HEK293 (cell line): ENCODE measurements at regions not wholly inside any gene's neighbourhood (a gene's known extent, or its start where the extent isn't known, plus 50 kb on each side); places are given as distances from the start of the nearest gene placed in this dataset.

Experiments used
- CTCF ChIA-PET: fragments of 350-600 bp; formaldehyde crosslinking; extraction: SDS; loops from one replicate; lab custom pipeline; 2021; ENCODE audit warnings: antibody characterized with exemption; lab: Yijun Ruan, JAX
- POLR2A ChIA-PET: fragments of 300-600 bp; formaldehyde crosslinking; extraction: SDS; loops from one replicate; lab custom pipeline; 2020; ENCODE audit warnings: antibody characterized with exemption, inconsistent platforms; lab: Yijun Ruan, JAX
- H3K27ac ChIP-seq: fragments of 200-500 bp; sonication (Bioruptor generic); 2 replicates; pipeline ENCODE4 v1.5.1; 2014; ENCODE audit warnings: low read depth, low read length, control low read depth, inconsistent platforms; ENCODE audit errors: extremely low read depth
- H3K36me3 ChIP-seq, 2 experiments: fragments of 200-500 bp in 1 of 2; sonication (Bioruptor generic) in 1 of 2; 1 replicate in 1 of 2; 2 replicates in 1 of 2; pipeline ENCODE4 v1.5.1; 2014 to 2017; ENCODE audit warnings: inconsistent platforms in 2 of 2, low read length in 2 of 2; ENCODE audit not compliant: control insufficient read depth in 2 of 2, insufficient read depth in 1 of 2
- H3K4me1 ChIP-seq: fragments of 200-500 bp; sonication (Bioruptor generic); 2 replicates; pipeline ENCODE4 v1.5.1; 2014; ENCODE audit warnings: mild to moderate bottlenecking, low read length, inconsistent platforms; ENCODE audit not compliant: control insufficient read depth, insufficient read depth
- H3K4me3 ChIP-seq: 2 replicates; pipeline ENCODE4 v1.5.1; 2011; ENCODE audit warnings: low read depth, mild to moderate bottlenecking, control low read depth, low read length, moderate library complexity
- H3K9me3 ChIP-seq: fragments of 200-500 bp; sonication (Bioruptor generic); 2 replicates; pipeline ENCODE4 v1.5.1; 2014; ENCODE audit warnings: low read depth, low read length, inconsistent platforms; ENCODE audit not compliant: control insufficient read depth, insufficient read depth
- GFI1B ChIP-seq: fragments of 450-650 bp; formaldehyde crosslinking; IDR thresholded peaks from 2 replicates; pipeline ENCODE4 v1.5.1; 2016; ENCODE audit warnings: missing biosample characterization, missing genetic modification characterization
- GLIS1 ChIP-seq: fragments of 450-650 bp; formaldehyde crosslinking; IDR thresholded peaks from 2 replicates; pipeline ENCODE4 v1.5.1; 2016; ENCODE audit warnings: missing biosample characterization, missing genetic modification characterization
- HOXD13 ChIP-seq: sonication (generic); formaldehyde crosslinking; IDR thresholded peaks from 2 replicates; pipeline ENCODE4 v1.8.0; 2022; ENCODE audit warnings: missing genetic modification reagents, borderline replicate concordance
- INSM2 ChIP-seq: fragments of 450-650 bp; formaldehyde crosslinking; IDR thresholded peaks from 2 replicates; pipeline ENCODE4 v1.5.1; 2016; ENCODE audit warnings: missing biosample characterization, missing genetic modification characterization
- KLF16 ChIP-seq: fragments of 450-650 bp; formaldehyde crosslinking; IDR thresholded peaks from 2 replicates; pipeline ENCODE4 v1.5.1; 2017; ENCODE audit warnings: missing biosample characterization, missing genetic modification characterization
- SETDB1 ChIP-seq: IDR thresholded peaks from one replicate; pipeline ENCODE4 v1.6.1; 2017; ENCODE audit warnings: mild to moderate bottlenecking, low read length, moderate library complexity, mixed read lengths; ENCODE audit not compliant: insufficient read length
- YY2 ChIP-seq: fragments of 450-650 bp; formaldehyde crosslinking; IDR thresholded peaks from 2 replicates; pipeline ENCODE4 v1.5.1; 2016; ENCODE audit warnings: missing biosample characterization, missing genetic modification characterization
- ZBTB17 ChIP-seq: fragments of 450-650 bp; formaldehyde crosslinking; IDR thresholded peaks from 2 replicates; pipeline ENCODE4 v1.5.1; 2016; ENCODE audit warnings: missing biosample characterization, missing genetic modification characterization
- ZBTB20 ChIP-seq: fragments of 450-650 bp; formaldehyde crosslinking; IDR thresholded peaks from 2 replicates; pipeline ENCODE4 v1.5.1; 2016; ENCODE audit warnings: missing biosample characterization, missing genetic modification characterization
- ZBTB21 ChIP-seq: fragments of 450-650 bp; formaldehyde crosslinking; IDR thresholded peaks from 2 replicates; pipeline ENCODE4 v1.5.1; 2017; ENCODE audit warnings: missing biosample characterization, missing genetic modification characterization
- ZBTB44 ChIP-seq: fragments of 450-650 bp; IDR thresholded peaks from 2 replicates; pipeline ENCODE4 v1.5.1; 2018; ENCODE audit warnings: missing biosample characterization, mild to moderate bottlenecking, missing genetic modification characterization
- ZNF112 ChIP-seq: fragments of 450-650 bp; formaldehyde crosslinking; IDR thresholded peaks from 2 replicates; pipeline ENCODE4 v1.5.0; 2017; ENCODE audit warnings: missing biosample characterization, missing genetic modification characterization
- ZNF114 ChIP-seq: fragments of 450-650 bp; formaldehyde crosslinking; IDR thresholded peaks from 2 replicates; pipeline ENCODE4 v1.5.0; 2017; ENCODE audit warnings: missing biosample characterization, missing genetic modification characterization
- ZNF121 ChIP-seq: fragments of 450-650 bp; formaldehyde crosslinking; IDR thresholded peaks from 2 replicates; pipeline ENCODE4 v1.5.1; 2016; ENCODE audit warnings: missing biosample characterization, missing genetic modification characterization
- ZNF175 ChIP-seq: fragments of 450-650 bp; formaldehyde crosslinking; IDR thresholded peaks from 2 replicates; pipeline ENCODE4 v1.5.1; 2016; ENCODE audit warnings: missing biosample characterization, missing genetic modification characterization
- ZNF2 ChIP-seq: fragments of 450-650 bp; formaldehyde crosslinking; IDR thresholded peaks from 2 replicates; pipeline ENCODE4 v1.5.1; 2016; ENCODE audit warnings: missing biosample characterization, missing genetic modification characterization
- ZNF239 ChIP-seq: fragments of 450-650 bp; formaldehyde crosslinking; IDR thresholded peaks from 2 replicates; pipeline ENCODE4 v1.5.1; 2016; ENCODE audit warnings: missing biosample characterization, missing genetic modification characterization
- ZNF302 ChIP-seq: fragments of 450-650 bp; formaldehyde crosslinking; IDR thresholded peaks from 2 replicates; pipeline ENCODE4 v1.5.1; 2016; ENCODE audit warnings: missing biosample characterization, missing genetic modification characterization, low read depth
- ZNF335 ChIP-seq: fragments of 450-650 bp; formaldehyde crosslinking; conservative IDR thresholded peaks from 2 replicates; pipeline ENCODE4 v1.5.1; 2016; ENCODE audit warnings: missing biosample characterization, missing genetic modification characterization
- ZNF354C ChIP-seq: fragments of 450-650 bp; formaldehyde crosslinking; IDR thresholded peaks from 2 replicates; pipeline ENCODE4 v1.5.1; 2016; ENCODE audit warnings: missing biosample characterization, missing genetic modification characterization, low read depth, borderline replicate concordance
- ZNF37A ChIP-seq: fragments of 450-650 bp; IDR thresholded peaks from 2 replicates; pipeline ENCODE4 v1.5.1; 2018; ENCODE audit warnings: missing biosample characterization, missing genetic modification characterization
- ZNF530 ChIP-seq: fragments of 450-650 bp; formaldehyde crosslinking; IDR thresholded peaks from 2 replicates; pipeline ENCODE4 v1.5.1; 2016; ENCODE audit warnings: low read depth, missing biosample characterization, missing genetic modification characterization
- ZNF555 ChIP-seq: fragments of 450-650 bp; formaldehyde crosslinking; conservative IDR thresholded peaks from 2 replicates; pipeline ENCODE4 v1.5.1; 2017; ENCODE audit warnings: missing biosample characterization, mild to moderate bottlenecking, missing genetic modification characterization, inconsistent platforms
- ZNF560 ChIP-seq: fragments of 450-650 bp; formaldehyde crosslinking; IDR thresholded peaks from 2 replicates; pipeline ENCODE4 v1.5.1; 2017; ENCODE audit warnings: missing biosample characterization, missing genetic modification characterization, borderline replicate concordance
- ZNF623 ChIP-seq: fragments of 450-650 bp; formaldehyde crosslinking; IDR thresholded peaks from 2 replicates; pipeline ENCODE4 v1.5.1; 2016; ENCODE audit warnings: missing biosample characterization, missing genetic modification characterization
- ZNF624 ChIP-seq: fragments of 450-650 bp; formaldehyde crosslinking; IDR thresholded peaks from 2 replicates; pipeline ENCODE4 v1.5.1; 2017; ENCODE audit warnings: missing biosample characterization, missing genetic modification characterization
- ZSCAN16 ChIP-seq: fragments of 450-650 bp; formaldehyde crosslinking; IDR thresholded peaks from 2 replicates; pipeline ENCODE4 v1.5.1; 2016; ENCODE audit warnings: missing biosample characterization, missing genetic modification characterization
- TF ChIP-seq, protein P1 (sequence below): fragments of 450-650 bp; formaldehyde crosslinking; IDR thresholded peaks from 2 replicates; pipeline ENCODE4 v1.5.1; 2017; ENCODE audit warnings: missing biosample characterization, missing genetic modification characterization

DNA sequence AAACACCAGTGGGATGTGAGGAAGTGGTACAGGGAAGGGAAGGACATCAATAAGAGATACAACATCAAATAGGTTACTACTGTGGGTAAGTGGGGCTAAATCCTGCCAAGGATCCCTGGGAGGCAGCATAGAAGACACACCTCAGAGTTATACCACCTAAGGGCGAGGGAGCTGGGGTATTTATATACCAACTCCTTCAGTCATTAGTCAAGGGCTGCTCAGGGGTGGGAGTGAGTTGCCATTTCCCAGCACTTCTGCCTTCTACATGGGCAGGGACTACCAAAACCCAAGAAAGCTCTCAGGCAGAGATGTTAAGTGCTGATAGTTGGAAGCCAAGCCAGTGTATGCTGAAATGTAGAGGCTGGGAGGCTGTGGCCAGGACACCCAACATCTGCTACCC lies 57.5 kb upstream of the MARCHF10 start:
- no peaks in the 10 kb centered on the region for H3K4me1 ChIP-seq
- peak; percentile 89 for TF ChIP-seq ZNF37A (tag by site-specific recombination)
- no peak for TF ChIP-seq ZNF175
- TF ChIP-seq, all 188 proteins: peak for 1
- no peaks in the 10 kb centered on the region for H3K36me3 ChIP-seq
- CTCF ChIA-PET = interaction anchor here (0.5 kb wide), 1 partner anchor 22 kb away, joined by 3 read pairs; no protein-coding TSS in a partner anchor
- no peak overlapping the region for H3K4me3 ChIP-seq
- H3K27ac ChIP-seq = no peak overlapping the region
- H3K9me3 ChIP-seq = no peaks in the 10 kb centered on the region
- POLR2A ChIA-PET = no interaction called here

- TF ChIP-seq INSM2 (tag by site-specific recombination) = no peak
- no peak for TF ChIP-seq ZNF354C (tag by site-specific recombination)
- no peak for TF ChIP-seq ZNF2 (tag by site-specific recombination)
- no peak for TF ChIP-seq ZNF624 (tag by site-specific recombination)
- no peak for TF ChIP-seq GFI1B
- no peak for TF ChIP-seq KLF16
- TF ChIP-seq ZNF239 (tag by site-specific recombination) = no peak
- TF ChIP-seq ZBTB17 (tag by site-specific recombination) = no peak
- TF ChIP-seq ZBTB20 = no peak
- no peak for TF ChIP-seq YY2 (tag by site-specific recombination)
- no peak for TF ChIP-seq ZNF114 (tag by site-specific recombination)
- no peak for TF ChIP-seq HOXD13 (CRISPR knock-in tag)
- no peak for TF ChIP-seq ZNF560 (tag by site-specific recombination)
- TF ChIP-seq ZBTB44 (tag by site-specific recombination) = no peak
- TF ChIP-seq ZNF530 (tag by site-specific recombination) = no peak
- no peak for TF ChIP-seq ZBTB21 (tag by site-specific recombination)
- no peak overlapping the region for H3K27ac ChIP-seq
- H3K9me3 ChIP-seq = no peaks in the 10 kb centered on the region
- H3K4me3 ChIP-seq = no peak overlapping the region
- H3K4me1 ChIP-seq = no peaks in the 10 kb centered on the region
- POLR2A ChIA-PET = no interaction called here
- no peaks in the 10 kb centered on the region for H3K36me3 ChIP-seq
- CTCF ChIA-PET = interaction anchor here (0.6 to 0.9 kb wide), 2 partner anchors 383 to 545 kb away, joined by 3 to 4 read pairs; no protein-coding TSS in a partner anchor
These were observed 54.1 kb upstream of the MARCHF10 start for GRCh38 chr17:62862251-62862650.

DNA sequence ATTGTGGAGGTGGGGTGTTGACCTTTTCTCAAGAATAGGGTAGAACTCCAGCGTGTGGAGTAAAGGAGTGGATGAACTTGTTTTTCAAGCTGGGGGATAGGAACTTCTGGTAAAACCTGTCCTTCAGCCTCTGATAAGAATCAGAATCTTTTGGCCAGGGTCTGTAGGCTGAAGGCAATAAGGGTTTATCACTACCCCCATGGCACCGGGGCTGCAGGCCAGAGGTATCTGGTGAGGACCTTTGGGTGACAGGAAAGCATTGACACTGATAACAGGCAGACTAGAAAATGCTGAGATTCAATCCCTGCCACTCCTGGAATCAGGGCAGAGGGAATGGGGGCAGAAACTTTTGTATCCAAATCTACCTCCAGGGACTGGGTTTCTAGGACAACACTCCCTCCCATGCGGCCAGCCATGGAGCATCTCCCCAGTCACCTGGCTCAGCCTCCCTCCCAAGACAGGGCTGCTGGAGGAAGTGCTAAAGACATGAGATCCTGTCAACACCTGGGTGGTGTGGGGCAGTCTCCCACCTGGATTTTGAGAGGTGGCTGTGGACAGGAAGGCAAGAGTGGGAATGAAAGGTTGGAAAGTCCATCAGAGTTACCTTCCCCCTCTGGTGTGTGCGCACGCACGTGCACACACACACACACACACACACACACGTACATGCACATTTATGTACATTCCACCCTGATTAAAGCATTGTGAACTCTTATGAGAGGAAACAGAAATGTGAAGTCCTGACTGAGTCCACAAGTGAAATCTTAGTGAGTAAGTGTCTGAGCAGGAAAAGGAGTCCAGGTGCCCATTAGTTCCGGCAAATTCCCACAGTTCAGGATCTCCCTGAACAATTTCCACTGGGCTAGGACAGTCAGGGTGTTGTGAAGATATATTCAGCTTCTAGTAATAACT lies 53.1 kb upstream of the MARCHF10 start:
- Histone ChIP-seq H3K4me1 (no peaks in the 10 kb centered on the region), H3K9me3 (no peaks in the 10 kb centered on the region), H3K4me3 (no peak overlapping the region), H3K36me3 (no peaks in the 10 kb centered on the region), H3K27ac (0 out of 2 replicates have a peak overlapping the region, but pooled peaks have one; percentile 8)
- ChIA-PET CTCF (no interaction called here), POLR2A (no interaction called here)
- no peak for TF ChIP-seq ZNF302 (tag by site-specific recombination)
- no peak for TF ChIP-seq GLIS1 (tag by site-specific recombination)
- TF ChIP-seq GFI1B = no peak
- TF ChIP-seq ZNF623 (tag by site-specific recombination) = no peak
- no peak for TF ChIP-seq SETDB1
- no peak for TF ChIP-seq ZSCAN16
- no peak for TF ChIP-seq ZNF335 (tag by site-specific recombination)
- TF ChIP-seq ZNF37A (tag by site-specific recombination) = no peak
- TF ChIP-seq ZNF112 = no peak
- no peak for TF ChIP-seq ZNF121
- no peak for TF ChIP-seq ZNF555 (tag by site-specific recombination)
- TF ChIP-seq, protein P1, sequence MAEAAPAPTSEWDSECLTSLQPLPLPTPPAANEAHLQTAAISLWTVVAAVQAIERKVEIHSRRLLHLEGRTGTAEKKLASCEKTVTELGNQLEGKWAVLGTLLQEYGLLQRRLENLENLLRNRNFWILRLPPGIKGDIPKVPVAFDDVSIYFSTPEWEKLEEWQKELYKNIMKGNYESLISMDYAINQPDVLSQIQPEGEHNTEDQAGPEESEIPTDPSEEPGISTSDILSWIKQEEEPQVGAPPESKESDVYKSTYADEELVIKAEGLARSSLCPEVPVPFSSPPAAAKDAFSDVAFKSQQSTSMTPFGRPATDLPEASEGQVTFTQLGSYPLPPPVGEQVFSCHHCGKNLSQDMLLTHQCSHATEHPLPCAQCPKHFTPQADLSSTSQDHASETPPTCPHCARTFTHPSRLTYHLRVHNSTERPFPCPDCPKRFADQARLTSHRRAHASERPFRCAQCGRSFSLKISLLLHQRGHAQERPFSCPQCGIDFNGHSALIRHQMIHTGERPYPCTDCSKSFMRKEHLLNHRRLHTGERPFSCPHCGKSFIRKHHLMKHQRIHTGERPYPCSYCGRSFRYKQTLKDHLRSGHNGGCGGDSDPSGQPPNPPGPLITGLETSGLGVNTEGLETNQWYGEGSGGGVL (tag by site-specific recombination) = no peak
